NCI-H526 (cell line): ENCODE measurements at regions not wholly inside any gene's neighbourhood (a gene's known extent, or its start where the extent isn't known, plus 50 kb on each side); places are given as distances from the start of the nearest gene placed in this dataset.

Experiments used
- DNase-seq, 2 experiments: peaks; one replicate each; lab custom pipeline; 2025; lab: John Stamatoyannopoulos, UW

DNA sequence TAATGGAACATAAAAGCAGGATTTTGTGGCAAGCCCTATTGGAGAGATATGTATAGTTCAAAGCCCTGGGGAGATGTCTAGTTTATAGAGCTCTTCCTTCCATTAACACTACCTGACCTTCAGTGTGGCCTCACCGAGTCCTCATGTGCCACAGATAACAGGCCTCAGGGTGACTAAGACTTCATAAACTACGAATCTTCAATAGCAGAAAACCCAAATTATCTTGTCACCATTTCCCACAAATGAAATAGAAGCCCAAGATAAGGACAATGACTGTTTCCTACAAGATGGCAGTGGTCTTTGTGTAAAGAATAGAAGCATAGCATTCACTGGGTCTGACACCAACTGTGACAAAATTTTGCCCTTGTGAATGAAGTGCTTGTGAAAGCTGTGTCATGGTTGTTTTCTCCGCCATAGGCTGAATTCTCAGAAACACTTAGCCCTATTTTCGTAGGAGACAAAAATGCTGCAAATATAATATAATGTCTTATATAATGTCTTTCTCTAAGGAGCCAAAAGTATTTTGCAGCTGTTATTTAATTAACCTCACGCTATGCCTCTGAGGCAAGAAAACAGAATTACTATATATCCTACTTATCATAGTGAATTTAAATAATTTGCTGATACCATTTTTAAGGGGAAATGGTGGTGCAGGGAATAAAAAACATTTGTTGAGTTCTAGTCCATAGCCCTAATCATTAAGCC lies 136.7 kb upstream of the CWC22 start:
- DNase-seq: no peak

DNA sequence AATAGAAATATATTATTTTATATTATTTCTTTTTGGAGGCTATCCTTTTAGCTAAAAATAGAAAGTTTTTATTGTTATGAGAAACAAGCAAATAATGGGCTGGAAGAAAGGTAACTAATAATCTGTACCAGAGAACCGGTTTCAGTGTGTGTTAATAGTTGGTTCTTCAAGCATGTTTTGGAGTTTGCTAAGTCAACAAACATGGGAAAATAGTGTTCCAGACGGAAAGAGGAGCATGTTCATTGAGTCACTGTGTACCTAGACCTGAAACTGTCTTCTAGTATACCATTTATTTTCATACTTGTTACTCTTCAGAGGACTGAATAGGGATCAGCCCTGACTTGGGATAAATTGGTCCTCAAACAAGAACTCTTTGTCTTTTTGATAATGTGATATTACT lies 134.5 kb upstream of the CWC22 start:
- DNase-seq: no peak

GRCh38 chr2:180133736-180134135 lies 126.6 kb upstream of the CWC22 start:
- no peak for DNase-seq

DNA sequence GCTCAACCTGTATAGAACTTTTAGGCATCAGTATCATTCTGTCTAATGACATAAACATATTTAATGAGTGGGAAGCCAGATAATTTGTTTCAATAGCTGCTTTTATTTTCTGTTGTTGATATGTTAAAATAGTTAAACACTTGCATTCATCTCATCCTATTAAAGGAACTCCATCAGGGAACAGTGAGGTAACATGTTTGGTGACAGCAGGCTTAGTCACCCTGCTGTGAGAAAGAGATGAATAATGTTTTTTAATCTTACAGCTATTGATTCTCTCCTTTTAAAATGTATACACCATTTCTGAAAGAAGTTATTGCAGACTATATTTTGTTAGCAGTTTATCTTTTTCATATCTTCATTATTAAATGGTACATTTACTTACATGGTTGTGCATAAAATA lies 123.3 kb upstream of the CWC22 start:
- DNase-seq: no peak

GRCh38 chr2:180128861-180129260 lies 121.8 kb upstream of the CWC22 start:
- no peak for DNase-seq

- peak; percentile 66 to 81 for DNase-seq
These were observed 118.3 kb upstream of the CWC22 start for GRCh38 chr2:180125245-180125962.

- DNase-seq: peak; percentile 22 to 76
These were observed 117.4 kb upstream of the CWC22 start for GRCh38 chr2:180124273-180125139.

DNA sequence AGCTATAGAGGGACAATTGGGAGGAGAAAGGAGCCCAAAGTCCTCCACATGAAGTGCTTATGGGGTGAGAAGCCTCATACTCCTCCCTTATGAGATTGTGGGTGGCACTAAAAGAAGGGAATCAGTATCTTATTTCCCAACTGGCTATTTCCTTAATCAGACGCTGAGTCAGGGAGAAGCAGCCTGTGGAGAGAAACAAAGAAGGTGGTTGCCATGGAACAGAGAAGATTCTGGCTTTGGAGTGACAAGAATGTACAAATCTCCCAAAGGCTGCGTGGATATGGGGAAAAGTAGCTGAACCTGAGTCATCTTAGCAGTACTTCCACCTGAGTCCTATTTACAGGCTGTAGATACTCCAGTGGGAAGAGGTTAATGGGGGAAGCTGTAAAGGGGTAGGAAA lies 115.8 kb upstream of the CWC22 start:
- DNase-seq: no peak

DNA sequence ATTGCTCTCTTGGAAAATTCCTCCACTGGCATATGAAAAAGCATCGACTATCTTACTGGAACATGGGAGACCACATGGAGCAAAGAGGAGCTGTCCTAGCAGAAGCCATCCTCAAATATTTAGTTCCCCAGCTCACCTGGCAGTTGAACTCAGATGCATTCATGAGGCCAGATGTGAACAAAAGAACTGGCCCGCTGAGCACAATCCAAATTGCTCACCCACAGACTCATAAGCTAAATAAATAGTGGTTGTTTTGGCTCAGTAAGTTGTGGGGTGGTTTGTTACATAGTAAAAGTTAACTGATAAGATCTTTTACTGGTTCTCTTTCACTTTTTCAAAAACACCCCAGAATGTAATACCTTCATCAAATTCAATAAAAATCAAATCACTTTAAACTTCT lies 108.6 kb upstream of the CWC22 start:
- DNase-seq: no peak

DNA sequence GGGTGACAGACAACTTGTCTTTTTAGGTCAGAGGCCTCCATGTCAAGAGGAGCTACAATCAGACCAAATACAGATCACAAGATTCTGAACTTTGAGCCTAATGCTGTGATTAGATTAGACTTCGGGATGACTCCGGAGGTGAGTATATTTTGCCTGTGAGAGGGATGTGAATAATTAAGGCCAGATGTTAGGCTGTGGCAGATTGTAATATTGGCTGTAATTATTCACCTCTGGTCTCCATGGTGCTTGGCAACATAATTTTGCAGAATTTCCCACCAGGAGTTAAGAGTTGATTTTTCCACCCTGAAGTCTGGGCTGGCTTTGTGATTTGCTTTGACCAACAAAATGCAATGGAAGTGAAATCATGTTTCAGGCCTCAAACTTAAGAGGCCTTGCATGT lies 108.2 kb upstream of the CWC22 start:
- DNase-seq: no peak

GRCh38 chr2:180111901-180112300 lies 104.8 kb upstream of the CWC22 start:
- no peak for DNase-seq

DNA sequence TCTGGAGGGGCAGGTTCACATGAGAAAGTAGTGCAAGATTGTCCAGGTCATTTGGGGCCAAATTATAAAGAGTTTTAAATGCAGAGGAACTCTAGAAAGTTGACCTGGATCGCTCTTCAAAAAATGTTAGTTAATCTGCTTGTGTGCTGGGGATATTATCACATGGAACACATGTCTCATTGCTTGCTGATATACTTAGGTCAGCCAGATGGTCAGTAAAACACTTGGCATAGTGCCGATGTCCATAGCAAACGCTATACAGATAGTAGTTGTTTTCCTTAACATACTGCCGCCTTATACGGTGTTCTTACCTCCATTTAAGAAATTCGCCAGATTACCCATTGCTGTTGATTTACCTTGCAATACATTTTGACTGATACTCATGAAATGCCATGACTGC lies 103.4 kb upstream of the CWC22 start:
- no peak for DNase-seq

- DNase-seq: no peak
These were observed 94.7 kb upstream of the CWC22 start for GRCh38 chr2:180101846-180102245.

GRCh38 chr2:180099308-180099707 lies 92.2 kb upstream of the CWC22 start:
- DNase-seq: no peak

GRCh38 chr2:180085144-180085543 lies 78.0 kb upstream of the CWC22 start:
- no peak for DNase-seq

DNA sequence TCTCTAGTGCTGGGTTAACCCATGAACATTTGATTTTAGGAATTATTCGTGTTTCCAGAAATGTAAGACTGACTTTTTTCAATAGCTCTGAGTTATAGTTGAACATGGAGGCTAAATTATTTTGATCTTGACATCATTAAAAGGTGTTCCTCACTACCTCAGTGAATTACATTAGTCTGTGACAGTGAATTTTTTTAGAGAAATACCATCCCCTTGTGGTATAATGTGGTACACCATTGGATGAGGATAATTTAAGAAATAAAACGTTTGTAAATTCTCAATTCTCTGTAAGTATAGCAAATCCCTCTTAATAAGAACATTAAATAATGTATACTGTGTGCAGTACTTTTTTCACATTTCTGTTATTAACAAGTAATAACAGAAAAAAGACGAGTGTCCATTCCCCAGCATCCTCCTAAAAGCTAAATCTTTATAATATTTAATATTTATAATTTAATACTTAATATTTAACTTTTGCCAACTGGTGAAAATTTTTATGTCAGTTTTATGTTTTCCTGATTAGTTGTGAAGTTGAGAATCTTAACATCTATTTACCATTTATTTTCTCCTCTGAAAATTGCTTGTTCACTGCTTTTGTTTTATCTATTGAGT lies 70.3 kb upstream of the CWC22 start:
- DNase-seq: peak; percentile 13 to 36

GRCh38 chr2:180075870-180076269 lies 68.8 kb upstream of the CWC22 start:
- DNase-seq: no peak

DNA sequence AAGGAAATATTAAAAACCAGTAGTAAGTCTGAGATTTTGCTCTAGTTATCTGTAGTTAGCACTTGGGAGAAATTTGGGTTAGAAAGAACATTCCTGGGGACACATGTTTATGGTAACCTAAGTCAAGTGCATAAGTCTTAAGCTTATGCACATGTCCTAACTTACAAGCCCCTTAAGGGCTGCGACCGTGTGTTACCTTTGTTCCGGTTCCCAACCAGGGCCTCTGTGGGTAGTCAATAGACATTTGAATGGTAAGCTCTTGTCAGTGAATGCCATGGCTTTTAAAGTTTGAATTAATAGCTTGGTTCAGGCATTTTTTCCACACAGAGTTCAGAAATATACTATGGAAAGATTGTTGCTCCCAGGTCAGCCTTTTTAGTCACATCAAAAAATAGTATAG lies 64.7 kb upstream of the CWC22 start:
- DNase-seq: no peak

DNA sequence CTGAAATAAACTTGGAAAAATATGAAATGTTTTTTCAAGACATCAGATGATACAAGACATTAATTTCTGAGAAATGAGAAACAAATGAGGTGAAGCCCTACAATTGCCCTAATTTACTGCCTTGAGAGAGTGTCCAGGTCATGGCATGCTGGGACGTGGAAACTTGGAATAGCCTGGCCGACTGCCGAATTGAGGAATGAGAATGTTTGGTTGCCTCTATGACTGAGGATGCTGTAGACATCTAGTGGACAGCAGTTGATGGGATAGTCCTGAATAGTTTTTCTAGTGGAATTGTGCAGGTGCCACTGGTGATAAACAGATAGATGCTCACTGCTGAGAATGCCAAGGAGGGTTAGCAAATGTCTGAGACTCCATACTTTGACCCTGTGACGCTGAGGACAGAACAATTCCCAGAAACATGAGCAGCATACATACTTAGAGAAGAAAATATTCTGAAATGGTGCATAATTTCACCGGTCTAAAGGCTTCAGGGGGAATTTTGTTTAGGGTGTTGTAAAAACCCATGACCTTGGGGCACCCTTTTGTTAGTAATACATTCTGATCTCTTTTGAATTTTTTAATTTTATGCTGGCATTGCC lies 56.5 kb upstream of the CWC22 start:
- no peak for DNase-seq

DNA sequence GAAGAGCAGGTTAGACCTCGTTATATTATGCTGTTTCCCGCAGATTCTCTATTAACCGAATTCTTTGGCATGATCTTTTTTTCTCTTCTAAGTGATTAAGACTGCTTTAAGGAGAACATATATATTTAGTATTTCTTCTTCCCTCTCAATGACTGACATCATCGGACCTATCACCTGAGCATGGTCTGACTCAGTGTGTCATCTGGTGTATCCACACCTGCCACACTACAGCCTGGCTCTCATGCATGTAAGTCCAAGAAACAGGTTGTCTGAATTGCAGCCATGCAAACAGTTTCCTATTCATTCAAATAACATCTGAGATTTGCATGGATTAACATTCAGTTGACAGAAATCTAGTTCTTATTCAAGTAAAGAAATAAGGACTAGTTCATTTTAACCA lies 55.1 kb upstream of the CWC22 start:
- peak; percentile 80 to 83 for DNase-seq

- DNase-seq: no peak
These were observed 54.4 kb upstream of the CWC22 start for GRCh38 chr2:180061546-180061945.

GRCh38 chr2:180061085-180061484 lies 54.0 kb upstream of the CWC22 start:
- no peak for DNase-seq
